ENCODE measurements at regions not wholly inside any gene's neighbourhood (a gene's known extent, or its start where the extent isn't known, plus 50 kb on each side); places are given as distances from the start of the nearest gene placed in this dataset.

DNA sequence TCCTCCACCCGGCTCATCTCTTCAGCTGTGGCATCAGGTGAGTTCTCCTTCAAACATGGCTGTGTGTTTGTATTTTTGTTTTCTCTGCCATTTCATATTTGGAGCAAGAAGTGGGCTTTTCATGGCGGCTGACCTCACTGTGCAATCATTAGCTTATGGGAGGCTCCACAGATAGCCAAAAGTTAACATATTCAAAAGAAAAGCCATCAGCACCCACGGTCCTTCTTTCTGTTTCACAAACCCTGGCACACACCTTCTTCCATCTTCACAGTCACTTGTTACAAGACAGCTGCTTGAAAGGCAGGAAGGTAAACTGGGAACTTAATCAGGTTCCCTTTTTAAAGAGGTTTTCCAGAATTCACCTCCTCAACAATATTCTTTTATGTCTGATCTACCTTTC is 69.3 kb upstream of the ATP12A start:
- TF ChIP-seq, protein P1, sequence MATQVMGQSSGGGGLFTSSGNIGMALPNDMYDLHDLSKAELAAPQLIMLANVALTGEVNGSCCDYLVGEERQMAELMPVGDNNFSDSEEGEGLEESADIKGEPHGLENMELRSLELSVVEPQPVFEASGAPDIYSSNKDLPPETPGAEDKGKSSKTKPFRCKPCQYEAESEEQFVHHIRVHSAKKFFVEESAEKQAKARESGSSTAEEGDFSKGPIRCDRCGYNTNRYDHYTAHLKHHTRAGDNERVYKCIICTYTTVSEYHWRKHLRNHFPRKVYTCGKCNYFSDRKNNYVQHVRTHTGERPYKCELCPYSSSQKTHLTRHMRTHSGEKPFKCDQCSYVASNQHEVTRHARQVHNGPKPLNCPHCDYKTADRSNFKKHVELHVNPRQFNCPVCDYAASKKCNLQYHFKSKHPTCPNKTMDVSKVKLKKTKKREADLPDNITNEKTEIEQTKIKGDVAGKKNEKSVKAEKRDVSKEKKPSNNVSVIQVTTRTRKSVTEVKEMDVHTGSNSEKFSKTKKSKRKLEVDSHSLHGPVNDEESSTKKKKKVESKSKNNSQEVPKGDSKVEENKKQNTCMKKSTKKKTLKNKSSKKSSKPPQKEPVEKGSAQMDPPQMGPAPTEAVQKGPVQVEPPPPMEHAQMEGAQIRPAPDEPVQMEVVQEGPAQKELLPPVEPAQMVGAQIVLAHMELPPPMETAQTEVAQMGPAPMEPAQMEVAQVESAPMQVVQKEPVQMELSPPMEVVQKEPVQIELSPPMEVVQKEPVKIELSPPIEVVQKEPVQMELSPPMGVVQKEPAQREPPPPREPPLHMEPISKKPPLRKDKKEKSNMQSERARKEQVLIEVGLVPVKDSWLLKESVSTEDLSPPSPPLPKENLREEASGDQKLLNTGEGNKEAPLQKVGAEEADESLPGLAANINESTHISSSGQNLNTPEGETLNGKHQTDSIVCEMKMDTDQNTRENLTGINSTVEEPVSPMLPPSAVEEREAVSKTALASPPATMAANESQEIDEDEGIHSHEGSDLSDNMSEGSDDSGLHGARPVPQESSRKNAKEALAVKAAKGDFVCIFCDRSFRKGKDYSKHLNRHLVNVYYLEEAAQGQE (IDR thresholded peaks at IDR 0.05; ENCODE audit: low read depth) = no peak
- TF ChIP-seq, protein P2, sequence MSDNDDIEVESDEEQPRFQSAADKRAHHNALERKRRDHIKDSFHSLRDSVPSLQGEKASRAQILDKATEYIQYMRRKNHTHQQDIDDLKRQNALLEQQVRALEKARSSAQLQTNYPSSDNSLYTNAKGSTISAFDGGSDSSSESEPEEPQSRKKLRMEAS (IDR thresholded peaks at IDR 0.05) = no peak
- TF ChIP-seq CEBPB (IDR thresholded peaks at IDR 0.05) = no peak
- no peak for TF ChIP-seq EP300 (IDR thresholded peaks at IDR 0.05; ENCODE audit: borderline replicate concordance)
